ENCODE measurements at regions not wholly inside any gene's neighbourhood (a gene's known extent, or its start where the extent isn't known, plus 50 kb on each side); places are given as distances from the start of the nearest gene placed in this dataset.

GRCh38 chr5:61904730-61905129 is 401.3 kb upstream of the KIF2A start:
- TF ChIP-seq CTCF (conservative IDR thresholded peaks at IDR 0.05) (no peak), EZH2 (IDR thresholded peaks at IDR 0.05; ENCODE audit: low read depth) (no peak)
